NCI-H1048 (cell line): ENCODE measurements at regions not wholly inside any gene's neighbourhood (a gene's known extent, or its start where the extent isn't known, plus 50 kb on each side); places are given as distances from the start of the nearest gene placed in this dataset.

Experiments
- DNase-seq: peaks from one replicate; lab custom pipeline; 2025; lab: John Stamatoyannopoulos, UW

GRCh38 chr4:18075823-18076433, 54.4 kb upstream of the LCORL start:
- no peak for DNase-seq

GRCh38 chr4:18071894-18072293, 50.3 kb upstream of the LCORL start:
- DNase-seq: no peak
